ENCODE measurements at regions not wholly inside any gene's neighbourhood (a gene's known extent, or its start where the extent isn't known, plus 50 kb on each side); places are given as distances from the start of the nearest gene placed in this dataset.

DNA sequence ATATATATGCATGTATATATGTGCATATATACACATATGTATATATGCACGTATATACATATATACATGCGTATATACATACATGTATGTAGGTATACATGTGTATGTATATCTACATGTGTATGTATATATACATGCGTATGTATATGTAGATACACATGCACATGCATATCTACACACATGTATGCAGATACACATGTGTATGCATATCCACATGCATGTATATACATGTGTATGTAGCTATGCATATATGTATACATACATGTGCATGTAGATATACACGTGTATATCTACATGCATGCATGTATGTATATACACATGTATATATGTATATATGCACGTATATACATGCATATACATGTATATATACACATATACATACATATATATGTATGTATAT is 95.8 kb upstream of the STEAP4 start:
- DNase-seq = no peak

DNA sequence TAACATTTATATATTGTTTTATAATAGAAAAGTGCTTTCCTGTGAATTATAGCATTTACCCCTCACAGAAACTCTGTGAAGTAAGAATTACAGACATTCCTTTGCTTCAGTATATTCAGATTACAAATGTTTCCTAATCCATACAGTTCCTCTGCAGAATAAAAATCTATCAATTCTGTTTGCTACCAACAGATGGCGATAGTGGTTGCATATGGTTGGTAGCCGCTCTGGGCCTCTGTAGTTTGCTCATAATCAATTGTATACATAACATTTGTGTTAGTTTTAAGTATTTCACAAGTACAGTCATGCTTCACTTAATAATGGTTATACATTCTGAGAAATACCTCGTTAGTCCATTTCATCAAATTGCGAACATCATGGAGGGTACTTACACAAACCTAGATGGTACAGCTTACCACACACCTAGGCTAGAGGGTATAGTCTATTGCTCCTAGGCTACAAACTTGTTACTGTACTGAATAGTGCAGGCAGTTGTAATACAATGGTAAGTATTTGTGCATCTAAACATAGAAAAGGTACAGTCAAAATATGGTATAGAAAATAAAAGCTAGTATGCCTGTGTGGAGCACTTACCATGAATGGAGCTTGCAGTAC is 94.4 kb upstream of the STEAP4 start:
- no peak for DNase-seq

- no peak for DNase-seq
Measured at GRCh38 chr7:88399696-88400240, 93.1 kb upstream of the STEAP4 start.

GRCh38 chr7:88399036-88399435 is 92.3 kb upstream of the STEAP4 start:
- DNase-seq = no peak

DNA sequence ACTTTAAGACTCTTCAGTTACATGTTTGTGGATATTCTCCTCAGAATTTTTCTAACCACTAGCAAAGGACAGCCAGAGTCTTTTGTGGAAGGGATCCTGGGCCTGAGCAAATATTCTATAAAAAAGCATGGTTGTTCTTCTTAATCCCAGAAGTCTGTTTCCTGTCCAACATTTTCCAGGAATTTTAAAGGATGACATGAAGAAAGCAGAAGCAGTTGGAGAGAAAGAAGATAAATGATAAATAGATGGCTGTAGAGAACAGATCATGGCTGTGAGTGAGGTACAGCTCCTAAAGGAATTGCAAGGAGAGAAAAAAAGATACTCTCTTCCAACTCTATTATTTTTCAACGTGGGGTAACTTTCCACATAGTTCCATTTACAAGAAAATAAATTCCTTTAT is 91.8 kb upstream of the STEAP4 start:
- no peak for DNase-seq

DNA sequence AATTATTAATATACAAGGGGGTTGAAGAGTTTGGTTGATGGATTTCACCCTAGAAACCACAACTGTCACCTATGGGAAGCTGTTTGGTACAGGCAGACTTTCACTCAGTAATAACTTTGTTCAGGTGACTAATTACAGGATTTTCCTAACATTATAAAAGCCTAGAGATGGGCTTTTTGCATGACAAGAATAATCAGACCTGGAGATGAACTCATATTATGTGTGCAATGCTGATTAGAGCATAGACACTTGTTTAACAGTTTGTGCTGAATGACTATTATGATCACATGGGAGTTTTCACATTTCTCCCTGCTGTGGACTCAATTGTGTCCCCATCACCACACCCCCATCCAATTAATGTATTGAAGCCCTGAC is 90.2 kb upstream of the STEAP4 start:
- DNase-seq = no peak

DNA sequence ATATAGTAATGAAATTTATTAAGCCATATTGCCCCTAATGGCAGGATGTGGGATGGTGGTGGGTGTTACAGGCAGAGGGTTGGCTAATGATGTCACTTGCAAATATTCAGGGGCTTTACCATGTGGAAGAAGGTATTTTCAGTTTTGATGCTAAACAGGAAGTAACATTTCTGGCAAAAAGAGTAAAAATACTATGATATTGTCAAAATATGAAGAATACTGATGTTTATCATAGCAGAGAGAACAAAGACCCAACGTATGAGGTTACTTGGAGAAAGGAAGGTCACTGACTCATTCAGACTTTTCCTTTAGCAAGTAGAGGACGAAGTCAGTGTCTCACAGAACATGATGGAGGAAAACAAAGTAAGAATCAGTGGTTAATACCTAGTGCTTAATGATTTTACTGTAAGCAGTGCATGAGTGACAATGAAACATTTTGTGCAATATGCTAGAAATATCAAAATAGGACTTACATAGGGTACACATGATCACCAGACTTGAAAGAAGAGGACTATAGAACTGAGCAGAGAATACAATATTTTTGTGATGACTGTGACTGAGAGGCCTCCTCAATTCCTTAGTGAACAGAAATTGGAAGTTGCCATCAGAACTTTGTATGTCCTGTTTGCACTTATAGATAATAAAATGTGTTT is 89.7 kb upstream of the STEAP4 start:
- DNase-seq = no peak

DNA sequence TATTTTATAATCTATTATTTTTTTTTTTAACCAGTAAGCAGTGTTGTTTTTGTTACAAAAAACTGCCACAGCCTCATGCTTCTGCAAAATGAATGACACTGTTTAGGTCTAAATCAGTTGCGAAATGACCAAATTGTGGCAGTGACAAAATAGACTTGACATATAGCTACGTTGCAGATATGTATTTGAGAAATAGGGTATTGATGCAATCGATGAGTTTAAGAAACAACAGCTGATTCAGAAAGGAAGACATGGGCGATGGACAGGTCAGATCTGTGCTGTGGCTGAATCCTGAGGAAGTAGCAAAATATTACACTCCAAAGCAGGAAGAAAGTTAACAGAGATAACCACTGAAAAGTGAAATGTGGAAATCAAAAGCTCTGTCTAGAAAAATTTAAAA is 89.0 kb upstream of the STEAP4 start:
- DNase-seq = no peak

DNA sequence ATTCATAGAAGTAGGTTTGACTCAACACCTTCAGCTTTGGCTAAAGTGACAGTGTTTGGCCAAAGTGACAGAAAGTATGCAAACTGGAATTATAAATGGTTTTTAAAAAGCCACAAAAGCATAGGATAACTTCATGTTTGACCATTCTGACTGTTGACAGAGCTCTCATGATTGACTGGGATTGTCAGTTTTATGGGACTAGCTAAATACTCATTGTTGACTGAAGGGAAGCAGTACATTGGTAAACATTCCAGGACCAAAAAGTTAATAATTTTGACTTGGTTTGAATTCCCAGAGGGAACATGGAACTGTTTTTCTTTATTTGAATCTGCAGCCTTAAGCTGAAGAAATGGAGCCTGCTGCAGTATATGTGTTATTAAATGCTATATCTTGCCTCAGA is 84.6 kb upstream of the STEAP4 start:
- no peak for DNase-seq

DNA sequence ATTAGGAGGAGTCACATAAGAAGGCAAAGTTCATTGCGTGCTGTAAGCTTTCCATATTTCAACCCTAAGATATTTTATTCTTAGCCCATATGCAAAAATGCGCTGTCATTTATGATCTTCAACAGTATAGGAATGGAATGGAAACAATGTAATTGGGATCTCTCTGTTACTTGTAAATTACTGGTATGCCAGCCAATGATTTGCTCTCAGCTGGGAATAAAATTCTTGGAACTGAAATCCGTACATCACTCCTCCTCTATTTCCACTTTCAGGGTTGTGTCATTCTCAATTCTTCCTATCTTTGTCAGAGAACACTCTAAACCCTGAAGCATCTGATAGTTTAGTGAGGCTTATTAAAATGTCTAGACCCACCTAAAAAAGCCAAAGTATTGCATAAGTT is 80.7 kb upstream of the STEAP4 start:
- DNase-seq = no peak

DNA sequence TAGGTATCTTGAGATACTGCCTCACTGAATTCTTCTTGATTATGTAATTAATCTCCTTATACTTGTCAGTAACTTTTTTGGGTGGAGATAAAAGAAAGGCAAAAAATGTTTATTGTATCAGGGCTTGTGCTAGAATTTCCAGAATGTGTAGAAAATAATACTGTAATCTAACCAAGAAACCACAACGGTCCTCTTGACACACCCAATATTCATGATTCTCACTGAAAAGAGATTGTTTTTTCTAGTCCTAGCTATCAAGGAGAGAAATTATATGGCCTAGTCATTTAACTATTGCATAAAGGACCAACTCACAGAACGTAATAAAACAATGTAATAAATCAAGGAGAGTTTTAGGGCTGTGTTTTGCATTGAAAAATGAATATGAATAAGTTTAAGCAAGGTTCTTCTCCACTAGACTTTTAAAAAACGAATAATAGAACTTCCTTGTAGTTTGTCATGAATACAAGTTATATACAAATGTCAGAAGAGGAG is 80.0 kb upstream of the STEAP4 start:
- no peak for DNase-seq

DNA sequence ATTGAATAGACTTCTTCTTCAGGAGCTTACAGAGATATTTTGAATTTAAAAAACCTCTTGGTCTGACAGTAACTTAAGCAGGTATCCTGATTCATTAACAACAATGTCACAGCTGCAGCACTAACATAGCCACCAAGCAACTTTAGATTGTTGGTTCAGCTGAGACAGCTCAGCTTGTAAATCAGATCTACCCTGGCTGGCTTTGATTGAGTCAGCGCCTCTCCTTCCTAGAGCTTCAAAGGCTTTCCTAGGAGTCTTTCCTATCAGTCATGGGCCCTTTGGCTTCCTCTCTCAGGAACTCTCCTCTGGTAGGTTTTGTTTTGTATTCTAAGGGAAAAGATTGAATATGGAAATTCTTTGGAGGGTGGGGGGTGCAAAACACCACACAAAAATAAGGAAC is 70.7 kb upstream of the STEAP4 start:
- DNase-seq = no peak

DNA sequence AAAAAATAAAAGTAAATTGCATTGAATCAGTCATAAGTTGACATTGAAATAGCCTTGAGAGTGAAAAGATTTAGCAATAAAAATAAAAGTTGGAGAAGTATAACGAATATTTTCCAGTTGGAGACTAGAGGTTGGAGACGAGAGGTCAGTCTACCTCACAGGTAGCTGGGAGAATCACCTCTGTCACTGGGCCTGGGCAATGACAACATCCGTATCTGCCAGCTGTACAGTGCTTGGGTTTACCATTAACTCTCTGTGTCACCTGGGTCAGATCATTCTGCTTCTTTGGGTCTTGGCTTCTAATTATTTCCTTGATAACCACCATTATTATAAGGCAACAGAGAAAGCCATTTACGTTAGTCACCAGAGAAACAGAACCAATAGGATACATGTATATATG is 62.0 kb upstream of the STEAP4 start:
- no peak for DNase-seq

- no peak for DNase-seq
Measured at GRCh38 chr7:88366845-88367244, 60.2 kb upstream of the STEAP4 start.

GRCh38 chr7:88363869-88364268 is 57.2 kb upstream of the STEAP4 start:
- no peak for DNase-seq

GRCh38 chr7:88363249-88363648 is 56.6 kb upstream of the STEAP4 start:
- no peak for DNase-seq

GRCh38 chr7:88361357-88361756 is 54.7 kb upstream of the STEAP4 start:
- DNase-seq = no peak

GRCh38 chr7:88358881-88359280 is 52.2 kb upstream of the STEAP4 start:
- no peak for DNase-seq

DNA sequence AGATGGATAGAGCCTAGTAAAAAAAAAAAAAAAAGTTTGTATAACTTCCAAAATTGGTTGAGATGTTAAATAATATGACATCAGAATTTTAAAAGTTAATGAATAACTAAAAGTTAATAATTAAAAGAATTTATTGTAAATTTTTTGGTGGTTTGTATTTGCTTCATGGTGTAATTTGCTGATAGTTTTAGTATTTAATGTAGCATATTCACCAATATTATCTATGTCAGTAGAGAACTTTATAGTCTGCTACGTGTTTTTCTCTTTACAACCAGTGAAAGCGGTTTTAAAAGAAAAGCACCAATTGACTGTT is 51.8 kb upstream of the STEAP4 start:
- no peak for DNase-seq

GRCh38 chr7:88357781-88358525 is 51.3 kb upstream of the STEAP4 start:
- no peak for DNase-seq

- no peak for DNase-seq
Measured at GRCh38 chr7:88357294-88357693, 50.6 kb upstream of the STEAP4 start.
